Gastroesophageal sphincter (tissue), 4 donors: ENCODE measurements at regions not wholly inside any gene's neighbourhood (a gene's known extent, or its start where the extent isn't known, plus 50 kb on each side); places are given as distances from the start of the nearest gene placed in this dataset.
"Not testable (repeated sequence)": the region's sequence is repeated elsewhere in the genome, so short reads cannot be mapped to it uniquely, and the experiment has no call there.

ENCODE experiments used
- ATAC-seq: fragments of 150-250 bp; one replicate; pipeline ENCODE4 v1.9.1; 2016; ENCODE audit warnings: mild to moderate bottlenecking, moderate library complexity
- H3K27ac ChIP-seq, 4 donors: fragments of 200-600 bp; sonication (generic) in 3 of 4; 1 replicate in 3 of 4; 2 replicates in 1 of 4; pipeline ENCODE4 v1.5.1; 2016 to 2019
- H3K27me3 ChIP-seq: fragments of 200-600 bp; sonication (generic); one replicate; pipeline ENCODE4 v1.5.1; 2019
- H3K36me3 ChIP-seq, 2 donors: fragments of 200-600 bp; sonication (generic); one replicate each; pipeline ENCODE4 v1.5.1; 2019; ENCODE audit warnings: control low read depth in 1 of 2
- H3K4me1 ChIP-seq, 3 donors: fragments of 200-600 bp; sonication (generic); 1 replicate in 2 of 3; 2 replicates in 1 of 3; pipeline ENCODE4 v1.5.1; 2016 to 2019; ENCODE audit warnings: control low read depth in 2 of 3
- H3K4me3 ChIP-seq, 2 donors: fragments of 200-600 bp; sonication (generic); one replicate each; pipeline ENCODE4 v1.5.1; 2019; ENCODE audit warnings: mild to moderate bottlenecking in 1 of 2, moderate library complexity in 1 of 2
- H3K9me3 ChIP-seq, 3 donors: fragments of 200-600 bp; sonication (generic); one replicate each; pipeline ENCODE4 v1.5.1; 2017 to 2019; ENCODE audit warnings: control low read depth in 2 of 3
- CTCF ChIP-seq, 4 experiments: fragments of 200-600 bp in 2 of 4; fragments of 450-650 bp in 2 of 4; sonication (generic) in 1 of 4; IDR thresholded peaks; one replicate each; pipeline ENCODE4 v1.5.1; 2017 to 2019; ENCODE audit warnings: antibody characterized with exemption in 4 of 4, mild to moderate bottlenecking in 2 of 4, moderate library complexity in 2 of 4
- EP300 ChIP-seq: sonication (generic); formaldehyde crosslinking; IDR thresholded peaks from one replicate; pipeline ENCODE4 v1.6.1; 2017; ENCODE audit warnings: antibody characterized with exemption, mild to moderate bottlenecking
- POLR2A ChIP-seq, 2 donors: fragments of 450-650 bp; IDR thresholded peaks; one replicate each; pipeline ENCODE4 v1.6.1; 2017; ENCODE audit warnings: antibody characterized with exemption in 2 of 2, mild to moderate bottlenecking in 2 of 2, moderate library complexity in 1 of 2
- POLR2AphosphoS5 ChIP-seq: sonication (generic); formaldehyde crosslinking; IDR thresholded peaks from one replicate; pipeline ENCODE4 v1.6.1; 2017; ENCODE audit warnings: antibody characterized with exemption
- WGBS, 2 donors: methylation state at CpG; one replicate each; pipeline ENCODE4 v1.1.5; 2018; ENCODE audit warnings: low coverage in 1 of 2; 5-methylcytosine and 5-hydroxymethylcytosine counted together

GRCh38 chr5:82445726-82446335 lies 167.7 kb upstream of the RPS23 start:
- WGBS, 2 donors, result 46 to 73% methylated on average over 1 to 3 of the region's 3 CpGs
- H3K36me3 ChIP-seq, result no peaks in the 10 kb centered on the region
- H3K27ac ChIP-seq, result no peak overlapping the region
- no peak for TF ChIP-seq CTCF (IDR thresholded peaks at IDR 0.05)
- no peak for TF ChIP-seq POLR2A (IDR thresholded peaks at IDR 0.05)
- no peak for TF ChIP-seq POLR2AphosphoS5
- no peak for TF ChIP-seq EP300
- no peak overlapping the region for H3K4me3 ChIP-seq
- no peaks in the 10 kb centered on the region for H3K9me3 ChIP-seq
- peaks cover 0 to 9% (median 0%) of the 10 kb centered on the region in 3 donors for H3K4me1 ChIP-seq
- no peak for ATAC-seq
- H3K27me3 ChIP-seq, result no peaks in the 10 kb centered on the region

GRCh38 chr5:82439750-82440445 lies 161.7 kb upstream of the RPS23 start:
- ATAC-seq, result no peak
- Histone ChIP-seq H3K36me3 (no peaks in the 10 kb centered on the region), H3K27ac (no peak overlapping the region), H3K27me3 (no peaks in the 10 kb centered on the region), H3K4me3 (no peak overlapping the region), H3K9me3 (no peaks in the 10 kb centered on the region), H3K4me1 (no peaks in the 10 kb centered on the region)
- WGBS, 2 donors, result 64 to 66% methylated on average over 4 of the region's 4 CpGs
- TF ChIP-seq POLR2A (IDR thresholded peaks at IDR 0.05), result no peak
- no peak for TF ChIP-seq POLR2AphosphoS5
- no peak for TF ChIP-seq EP300
- no peak for TF ChIP-seq CTCF (IDR thresholded peaks at IDR 0.05)

GRCh38 chr5:82437565-82437964 lies 159.4 kb upstream of the RPS23 start:
- H3K27ac ChIP-seq, ATAC-seq, H3K9me3 ChIP-seq, H3K36me3 ChIP-seq, H3K4me3 ChIP-seq, H3K27me3 ChIP-seq, H3K4me1 ChIP-seq: not testable (repeated sequence)
- WGBS, 2 donors, result 70 to 73% methylated on average over 4 of the region's 4 CpGs

- H3K9me3 ChIP-seq, result no peaks in the 10 kb centered on the region
- no peaks in the 10 kb centered on the region for H3K4me1 ChIP-seq
- WGBS, 2 donors, result 17 to 84% methylated on average over 1 to 2 of the region's 2 CpGs
- ATAC-seq, result no peak
- no peak for TF ChIP-seq CTCF (IDR thresholded peaks at IDR 0.05)
- TF ChIP-seq POLR2AphosphoS5, result no peak
- no peak for TF ChIP-seq EP300
- no peak for TF ChIP-seq POLR2A (IDR thresholded peaks at IDR 0.05)
- H3K27ac ChIP-seq, result no peak overlapping the region
- no peaks in the 10 kb centered on the region for H3K36me3 ChIP-seq
- no peak overlapping the region for H3K4me3 ChIP-seq
- H3K27me3 ChIP-seq, result no peaks in the 10 kb centered on the region
These were observed 158.1 kb upstream of the RPS23 start for GRCh38 chr5:82436291-82436690.

- H3K27ac ChIP-seq, H3K36me3 ChIP-seq, H3K9me3 ChIP-seq, ATAC-seq, H3K4me1 ChIP-seq, H3K27me3 ChIP-seq, H3K4me3 ChIP-seq: not testable (repeated sequence)
- WGBS, 2 donors, result 89 to 94% methylated on average over 3 to 6 of the region's 35 CpGs
These were observed 156.8 kb upstream of the RPS23 start for GRCh38 chr5:82434696-82435660.
